Sigmoid colon (tissue), 4 donors: ENCODE measurements at regions not wholly inside any gene's neighbourhood (a gene's known extent, or its start where the extent isn't known, plus 50 kb on each side); places are given as distances from the start of the nearest gene placed in this dataset.

Experiments
- POLR2A ChIP-seq, 2 donors: fragments of 450-650 bp; IDR thresholded peaks; one replicate each; pipeline ENCODE4 v1.6.1; 2016; ENCODE audit warnings: antibody characterized with exemption in 2 of 2, mild to moderate bottlenecking in 2 of 2, moderate library complexity in 2 of 2
- POLR2AphosphoS5 ChIP-seq, 4 donors: sonication (generic); formaldehyde crosslinking; IDR thresholded peaks; one replicate each; pipeline ENCODE4 v1.6.1; 2017; ENCODE audit warnings: antibody characterized with exemption in 4 of 4
- TF ChIP-seq, protein P1 (sequence below), 4 experiments: fragments of 450-650 bp in 3 of 4; fragments of 200-600 bp in 1 of 4; IDR thresholded peaks; one replicate each; pipeline ENCODE4 v1.5.1; 2016 to 2019; ENCODE audit warnings: antibody characterized with exemption in 4 of 4, mild to moderate bottlenecking in 3 of 4, moderate library complexity in 2 of 4

DNA sequence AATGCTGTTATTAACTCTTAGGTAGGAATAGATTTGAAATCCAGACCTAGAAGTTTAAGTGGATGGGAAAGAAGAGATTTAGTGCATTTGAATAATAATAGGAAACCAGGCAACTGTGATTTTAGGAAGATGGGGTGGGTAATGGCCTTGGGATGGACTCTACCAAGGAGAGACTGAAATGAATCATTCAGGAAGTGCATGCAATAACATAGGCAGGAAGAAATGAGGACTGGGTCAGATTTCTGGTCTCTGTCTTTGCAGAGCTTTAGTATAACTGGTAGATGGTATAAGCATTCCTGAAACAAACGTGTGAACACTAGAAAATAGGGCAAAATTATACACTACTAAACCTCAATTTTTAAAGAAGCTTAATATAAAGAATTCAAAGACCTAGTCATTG lies 274.4 kb upstream of the CLINT1 start:
- no peak for TF ChIP-seq POLR2AphosphoS5 (IDR thresholded peaks at IDR 0.05)
- TF ChIP-seq, protein P1, sequence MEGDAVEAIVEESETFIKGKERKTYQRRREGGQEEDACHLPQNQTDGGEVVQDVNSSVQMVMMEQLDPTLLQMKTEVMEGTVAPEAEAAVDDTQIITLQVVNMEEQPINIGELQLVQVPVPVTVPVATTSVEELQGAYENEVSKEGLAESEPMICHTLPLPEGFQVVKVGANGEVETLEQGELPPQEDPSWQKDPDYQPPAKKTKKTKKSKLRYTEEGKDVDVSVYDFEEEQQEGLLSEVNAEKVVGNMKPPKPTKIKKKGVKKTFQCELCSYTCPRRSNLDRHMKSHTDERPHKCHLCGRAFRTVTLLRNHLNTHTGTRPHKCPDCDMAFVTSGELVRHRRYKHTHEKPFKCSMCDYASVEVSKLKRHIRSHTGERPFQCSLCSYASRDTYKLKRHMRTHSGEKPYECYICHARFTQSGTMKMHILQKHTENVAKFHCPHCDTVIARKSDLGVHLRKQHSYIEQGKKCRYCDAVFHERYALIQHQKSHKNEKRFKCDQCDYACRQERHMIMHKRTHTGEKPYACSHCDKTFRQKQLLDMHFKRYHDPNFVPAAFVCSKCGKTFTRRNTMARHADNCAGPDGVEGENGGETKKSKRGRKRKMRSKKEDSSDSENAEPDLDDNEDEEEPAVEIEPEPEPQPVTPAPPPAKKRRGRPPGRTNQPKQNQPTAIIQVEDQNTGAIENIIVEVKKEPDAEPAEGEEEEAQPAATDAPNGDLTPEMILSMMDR (IDR thresholded peaks at IDR 0.05): no peak
- no peak for TF ChIP-seq POLR2A (IDR thresholded peaks at IDR 0.05)
